H9 (cell line): ENCODE measurements at regions not wholly inside any gene's neighbourhood (a gene's known extent, or its start where the extent isn't known, plus 50 kb on each side); places are given as distances from the start of the nearest gene placed in this dataset.

Experiments used
- DNase-seq: peaks from one replicate; pipeline ENCODE4 v3.0.0-alpha.2; 2017
- H2AFZ ChIP-seq: one replicate; pipeline ENCODE4 v1.6.1; 2013; ENCODE audit warnings: mild to moderate bottlenecking, low read length, control low read depth, moderate library complexity
- H2AK5ac ChIP-seq: 2 replicates; pipeline ENCODE4 v1.6.1; 2013; ENCODE audit warnings: low read length, control low read depth, mixed read lengths; ENCODE audit not compliant: insufficient read length
- H2BK120ac ChIP-seq: one replicate; pipeline ENCODE4 v1.6.1; 2013; ENCODE audit warnings: low read depth, mild to moderate bottlenecking, low read length, control low read depth, inconsistent platforms; ENCODE audit not compliant: poor library complexity, severe bottlenecking
- H2BK12ac ChIP-seq: 2 replicates; pipeline ENCODE4 v1.6.1; 2013; ENCODE audit warnings: low read length, control low read depth, mixed read lengths, low read depth; ENCODE audit not compliant: insufficient read length
- H2BK15ac ChIP-seq: 2 replicates; pipeline ENCODE4 v1.6.1; 2013; ENCODE audit warnings: low read depth, low read length, control low read depth
- H2BK20ac ChIP-seq: one replicate; pipeline ENCODE4 v1.6.1; 2013; ENCODE audit warnings: low read depth, mild to moderate bottlenecking, low read length, control low read depth, inconsistent platforms; ENCODE audit not compliant: poor library complexity, severe bottlenecking
- H2BK5ac ChIP-seq: 2 replicates; pipeline ENCODE4 v1.6.1; 2013; ENCODE audit warnings: low read length, control low read depth, mixed read lengths; ENCODE audit not compliant: insufficient read length
- H3K14ac ChIP-seq: 2 replicates; pipeline ENCODE4 v1.6.1; 2013; ENCODE audit warnings: low read length, control low read depth; ENCODE audit not compliant: insufficient read depth
- H3K18ac ChIP-seq: 2 replicates; pipeline ENCODE4 v1.6.1; 2013; ENCODE audit warnings: low read depth, mild to moderate bottlenecking, mixed read lengths, low read length, control low read depth; ENCODE audit not compliant: insufficient read length
- H3K23ac ChIP-seq: 2 replicates; pipeline ENCODE4 v1.6.1; 2013; ENCODE audit warnings: low read length, control low read depth, mixed read lengths, low read depth; ENCODE audit not compliant: insufficient read length
- H3K23me2 ChIP-seq: 2 replicates; pipeline ENCODE4 v1.6.1; 2013; ENCODE audit warnings: low read depth, mild to moderate bottlenecking, mixed read lengths, low read length, control low read depth; ENCODE audit not compliant: insufficient read length, poor library complexity, severe bottlenecking
- H3K27ac ChIP-seq: 2 replicates; pipeline ENCODE4 v1.5.1; 2013; ENCODE audit warnings: low read length, control low read depth, mixed read lengths, low read depth; ENCODE audit not compliant: insufficient read length
- H3K27me3 ChIP-seq: 2 replicates; pipeline ENCODE4 v1.6.1; 2013; ENCODE audit warnings: low read length, control low read depth, inconsistent platforms; ENCODE audit not compliant: insufficient read depth
- H3K4ac ChIP-seq: 2 replicates; pipeline ENCODE4 v1.6.1; 2013; ENCODE audit warnings: low read depth, mild to moderate bottlenecking, control low read depth, inconsistent platforms, low read length, moderate library complexity
- H3K4me1 ChIP-seq: 2 replicates; pipeline ENCODE4 v1.6.1; 2013; ENCODE audit warnings: low read length, control low read depth, inconsistent platforms; ENCODE audit not compliant: insufficient read depth
- H3K4me2 ChIP-seq: 2 replicates; pipeline ENCODE4 v1.6.1; 2013; ENCODE audit warnings: low read length, control low read depth, mixed read lengths; ENCODE audit not compliant: insufficient read length, insufficient read depth
- H3K56ac ChIP-seq: 2 replicates; pipeline ENCODE4 v1.6.1; 2013; ENCODE audit warnings: low read depth, mild to moderate bottlenecking, mixed read lengths, low read length, control low read depth; ENCODE audit not compliant: insufficient read length
- H3K79me1 ChIP-seq: 2 replicates; pipeline ENCODE4 v1.6.1; 2013; ENCODE audit warnings: low read depth, mild to moderate bottlenecking, moderate library complexity, low read length, control low read depth, inconsistent platforms; ENCODE audit not compliant: insufficient read depth, poor library complexity, severe bottlenecking
- H3K79me2 ChIP-seq: 2 replicates; pipeline ENCODE4 v1.6.1; 2013; ENCODE audit warnings: low read length, control low read depth, inconsistent platforms; ENCODE audit not compliant: insufficient read depth
- H3K9ac ChIP-seq: 2 replicates; pipeline ENCODE4 v1.6.1; 2013; ENCODE audit warnings: low read length, control low read depth, mixed read lengths; ENCODE audit not compliant: insufficient read length; ENCODE audit errors: extremely low read depth
- H3K9me3 ChIP-seq: one replicate; pipeline ENCODE4 v1.6.1; 2013; ENCODE audit warnings: low read depth, low read length, inconsistent platforms; ENCODE audit not compliant: control insufficient read depth
- H3T11ph ChIP-seq: one replicate; pipeline ENCODE4 v1.6.1; 2013; ENCODE audit warnings: mild to moderate bottlenecking, low read length, control low read depth, inconsistent platforms
- H4K20me1 ChIP-seq: one replicate; pipeline ENCODE4 v1.6.1; 2013; ENCODE audit not compliant: control insufficient read depth, insufficient read length, insufficient read depth
- H4K5ac ChIP-seq: 2 replicates; pipeline ENCODE4 v1.6.1; 2013; ENCODE audit warnings: low read depth, mild to moderate bottlenecking, mixed read lengths, low read length, control low read depth; ENCODE audit not compliant: insufficient read length
- H4K8ac ChIP-seq: replicated peaks from 2 replicates; pipeline ENCODE4 v1.6.1; 2013; ENCODE audit warnings: low read length, control low read depth, mixed read lengths, low read depth; ENCODE audit not compliant: insufficient read length
- H4K91ac ChIP-seq: 2 replicates; pipeline ENCODE4 v1.6.1; 2013; ENCODE audit warnings: low read depth, mild to moderate bottlenecking, moderate library complexity, mixed read lengths, low read length, control low read depth; ENCODE audit not compliant: insufficient read length
- H3K27ac Mint-ChIP-seq, 3 experiments: 2 replicates in 2 of 3; 3 replicates in 1 of 3; pipeline ENCODE4 v1.8.0; 2020 to 2021; ENCODE audit warnings: mixed read lengths in 3 of 3, mild to moderate bottlenecking in 1 of 3, moderate library complexity in 1 of 3
- H3K27me3 Mint-ChIP-seq: 2 replicates; pipeline ENCODE4 v1.8.0; 2021; ENCODE audit warnings: low read depth, mild to moderate bottlenecking, moderate library complexity, mixed read lengths
- H3K36me3 Mint-ChIP-seq, 3 experiments: 2 replicates in 2 of 3; 3 replicates in 1 of 3; pipeline ENCODE4 v1.8.0; 2020 to 2021; ENCODE audit warnings: low read depth in 3 of 3, mixed read lengths in 3 of 3; ENCODE audit not compliant: insufficient read depth in 1 of 3
- H3K4me1 Mint-ChIP-seq, 2 experiments: 2 replicates each; pipeline ENCODE4 v1.8.0; 2020; ENCODE audit warnings: mixed read lengths in 2 of 2
- H3K4me3 Mint-ChIP-seq, 2 experiments: 2 replicates in 1 of 2; 3 replicates in 1 of 2; pipeline ENCODE4 v1.8.0; 2020 to 2021; ENCODE audit warnings: mild to moderate bottlenecking in 2 of 2, mixed read lengths in 2 of 2, moderate library complexity in 1 of 2
- H3K9me3 Mint-ChIP-seq, 2 experiments: 2 replicates in 1 of 2; 3 replicates in 1 of 2; pipeline ENCODE4 v1.8.0; 2020; ENCODE audit warnings: mild to moderate bottlenecking in 2 of 2, mixed read lengths in 2 of 2, moderate library complexity in 1 of 2
- CTCF ChIP-seq: fragments of 200-600 bp; sonication (generic); conservative IDR thresholded peaks from 3 replicates; pipeline ENCODE4 v1.8.0; 2021; ENCODE audit warnings: antibody characterized with exemption, mild to moderate bottlenecking
- WGBS: extraction: QIAGEN DNeasy Blood & Tissue Kit; methylation state at CpG from one replicate; pipeline ENCODE4 v1.1.7; 2013; ENCODE audit warnings: missing lambda C conversion rate, low lambda C conversion rate, mixed read lengths; ENCODE audit not compliant: insufficient read length; ENCODE audit errors: extremely low coverage; 5-methylcytosine and 5-hydroxymethylcytosine counted together

- no peaks in the 10 kb centered on the region for H3K4me1 ChIP-seq
- peaks cover 2% of the 10 kb centered on the region for H3K27me3 Mint-ChIP-seq
- no peak overlapping the region for H4K91ac ChIP-seq
- H3K4me2 ChIP-seq, result no peak overlapping the region
- no peak overlapping the region for H3K4ac ChIP-seq
- no peak overlapping the region for H4K5ac ChIP-seq
- no peak overlapping the region for H3K27ac ChIP-seq
- H3K36me3 Mint-ChIP-seq, result no peaks in the 10 kb centered on the region
- no CpG with 5 or more reads among the region's 1 CpG for WGBS
- H3K9me3 Mint-ChIP-seq, result no peaks in the 10 kb centered on the region
- no peak overlapping the region for H3K4me3 Mint-ChIP-seq
- no peak for DNase-seq
- H3K23ac ChIP-seq, result no peak overlapping the region
- H3T11ph ChIP-seq, result no peak overlapping the region
- H2BK120ac ChIP-seq, result no peak overlapping the region
- H2AK5ac ChIP-seq, result no peak overlapping the region
- no peak overlapping the region for H2BK5ac ChIP-seq
- no peaks in the 10 kb centered on the region for H3K4me1 Mint-ChIP-seq
- no peaks in the 10 kb centered on the region for H3K23me2 ChIP-seq
- no peaks in the 10 kb centered on the region for H3K27me3 ChIP-seq
- H3K79me1 ChIP-seq, result no peaks in the 10 kb centered on the region
- H2BK20ac ChIP-seq, result no peak overlapping the region
- no peak overlapping the region for H2AFZ ChIP-seq
- H4K8ac ChIP-seq, result no peak overlapping the region
- H3K9me3 ChIP-seq, result no peaks in the 10 kb centered on the region
- H2BK12ac ChIP-seq, result no peak overlapping the region
- H3K79me2 ChIP-seq, result no peaks in the 10 kb centered on the region
- no peak overlapping the region for H3K18ac ChIP-seq
- H2BK15ac ChIP-seq, result no peak overlapping the region
- no peak overlapping the region for H3K9ac ChIP-seq
- no peak overlapping the region for H3K56ac ChIP-seq
- H3K27ac Mint-ChIP-seq, result no peak overlapping the region
- H4K20me1 ChIP-seq, result no peaks in the 10 kb centered on the region
- no peak overlapping the region for H3K14ac ChIP-seq
- no peak for TF ChIP-seq CTCF
Observed at GRCh38 chr4:110967936-110968335, 345.1 kb upstream of the PITX2 start.
